ENCODE measurements at regions not wholly inside any gene's neighbourhood (a gene's known extent, or its start where the extent isn't known, plus 50 kb on each side); places are given as distances from the start of the nearest gene placed in this dataset.

DNA sequence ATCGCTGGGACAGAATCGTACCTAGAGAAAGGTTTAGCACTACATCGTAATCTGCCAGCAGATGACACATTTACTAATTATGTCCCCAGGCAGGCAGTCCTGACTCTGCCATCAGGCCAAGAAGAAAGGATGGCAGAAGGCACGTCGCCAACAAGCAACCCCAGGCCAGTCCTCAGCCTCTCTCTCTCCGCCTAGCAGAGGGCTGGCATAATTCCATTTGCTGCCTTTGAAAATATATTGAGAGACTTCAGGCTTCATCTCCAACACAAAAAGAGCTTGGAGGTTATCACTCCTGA lies 1517.0 kb downstream of the TBC1D22A start:
- DNase-seq (ENCODE audit: low read depth in 2 of 3, low spot score in 2 of 3): no peak

DNA sequence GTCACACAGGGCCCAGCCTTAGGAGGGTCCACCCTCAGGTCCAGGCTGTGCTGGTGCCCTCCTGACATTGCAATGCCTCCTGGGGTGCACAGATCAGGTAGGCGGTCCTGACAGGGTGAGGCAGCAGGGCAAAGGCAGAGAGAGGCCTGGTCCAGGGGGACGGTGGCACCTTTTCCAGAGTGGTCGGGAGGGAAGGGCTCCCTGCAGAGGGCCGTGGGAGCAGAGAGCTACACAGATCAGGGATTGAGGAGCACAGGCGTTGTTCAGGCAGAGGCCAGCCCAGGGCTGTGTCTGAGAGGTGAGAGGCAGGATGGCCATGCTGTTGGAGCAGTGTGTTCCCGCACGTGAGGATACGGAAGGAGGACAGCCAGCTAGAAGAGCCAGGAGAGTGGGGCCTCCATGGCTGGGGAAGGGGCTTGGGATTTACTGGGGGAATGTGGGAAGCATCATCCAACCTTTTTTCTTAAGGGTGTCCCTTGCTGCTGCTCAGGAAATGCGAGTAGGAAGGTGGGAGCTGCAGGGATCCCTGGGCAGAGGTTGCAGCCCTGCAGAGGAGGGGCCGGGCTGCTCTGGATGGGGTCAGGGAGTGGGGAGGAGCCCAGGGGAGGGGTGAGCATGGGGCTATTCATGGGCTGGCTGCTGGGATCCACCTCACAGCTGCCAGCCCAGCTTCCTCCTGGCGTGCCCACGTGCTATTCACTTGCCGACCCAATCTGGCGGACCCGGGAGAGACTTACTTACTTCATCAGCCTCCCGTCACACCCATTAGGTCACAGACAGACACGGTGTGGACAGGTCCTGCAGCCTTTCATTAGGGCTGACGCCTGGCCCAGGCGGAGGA lies 1516.4 kb downstream of the TBC1D22A start:
- no peak for DNase-seq (ENCODE audit: low read depth in 2 of 3, low spot score in 2 of 3)

DNA sequence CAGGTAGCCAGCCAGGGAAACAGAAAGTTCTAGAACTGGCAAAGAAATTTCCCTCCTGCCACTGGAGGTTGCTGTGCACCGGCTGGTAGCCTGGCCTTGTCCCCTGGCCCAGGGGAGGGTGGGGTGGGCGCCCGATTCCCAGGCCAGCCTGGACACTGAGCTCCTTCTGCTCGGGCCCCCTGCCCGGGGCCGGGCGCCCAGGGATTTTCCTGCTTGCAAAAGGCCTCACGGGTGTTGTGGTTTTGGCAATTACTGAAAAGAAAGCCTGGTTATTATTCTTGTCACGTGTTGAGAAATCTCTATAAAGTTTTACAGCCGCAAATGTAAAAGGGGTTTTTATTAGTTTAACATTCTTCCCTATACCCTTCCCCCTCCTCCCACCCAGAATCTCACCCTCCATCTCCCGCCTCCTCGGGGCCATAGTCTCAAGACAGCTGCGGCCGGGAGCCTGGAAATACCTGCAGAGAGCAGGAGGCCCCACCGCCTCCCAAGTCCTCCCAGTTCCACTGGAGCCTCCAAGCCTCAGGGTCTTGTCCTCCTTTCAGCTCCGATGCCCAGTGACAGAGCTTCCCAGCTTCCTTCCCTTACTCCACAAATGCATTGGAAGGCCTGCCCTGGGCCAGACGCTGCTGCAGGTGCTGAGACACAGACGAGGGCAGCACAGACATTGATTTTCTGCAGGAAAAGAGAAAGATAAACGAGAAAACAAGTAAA lies 1515.6 kb downstream of the TBC1D22A start:
- DNase-seq (ENCODE audit: low read depth in 2 of 3, low spot score in 2 of 3): no peak

DNA sequence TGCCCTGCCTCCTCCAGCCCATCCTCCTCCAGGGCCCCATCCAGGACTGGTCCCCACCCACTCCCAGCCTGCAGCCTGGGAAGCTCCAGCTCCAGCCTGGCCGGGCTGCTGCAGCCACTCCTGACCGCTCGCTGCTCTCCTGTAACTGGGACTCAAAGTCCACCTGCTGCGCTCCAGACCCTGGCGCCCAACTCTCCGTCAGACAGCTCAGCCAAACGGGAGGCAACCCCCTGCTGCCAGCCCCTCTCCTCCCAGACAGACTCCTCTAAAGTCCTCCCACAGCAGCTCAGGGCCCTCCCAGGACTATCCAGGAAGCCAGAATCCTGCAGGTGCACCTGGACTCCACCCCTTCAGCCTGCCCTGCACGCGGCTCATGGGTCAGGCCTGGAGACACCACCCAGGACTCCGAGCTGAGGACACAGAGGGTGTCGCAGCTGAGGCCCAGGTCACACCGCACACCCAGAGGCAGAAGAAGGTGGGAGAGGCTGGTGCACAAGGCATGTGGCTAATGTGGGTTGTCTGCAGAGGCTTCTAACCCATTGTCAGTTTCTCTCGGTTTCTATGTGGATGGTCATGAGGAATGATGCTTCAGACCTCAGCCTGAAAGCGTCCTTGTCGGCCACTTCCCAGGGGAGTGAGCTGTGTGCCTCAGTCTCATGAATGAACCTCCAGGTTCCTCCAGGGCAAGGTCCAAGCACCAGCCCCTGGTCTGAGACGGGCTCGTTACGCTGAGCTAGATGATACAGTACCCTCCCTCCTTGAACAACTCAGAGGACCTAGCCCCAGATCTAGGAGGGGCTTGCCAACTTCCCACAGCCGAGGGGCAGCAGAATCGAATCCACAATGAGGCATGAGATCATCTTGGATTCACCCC lies 1514.8 kb downstream of the TBC1D22A start:
- DNase-seq (ENCODE audit: low read depth in 2 of 3, low spot score in 2 of 3): no peak

DNA sequence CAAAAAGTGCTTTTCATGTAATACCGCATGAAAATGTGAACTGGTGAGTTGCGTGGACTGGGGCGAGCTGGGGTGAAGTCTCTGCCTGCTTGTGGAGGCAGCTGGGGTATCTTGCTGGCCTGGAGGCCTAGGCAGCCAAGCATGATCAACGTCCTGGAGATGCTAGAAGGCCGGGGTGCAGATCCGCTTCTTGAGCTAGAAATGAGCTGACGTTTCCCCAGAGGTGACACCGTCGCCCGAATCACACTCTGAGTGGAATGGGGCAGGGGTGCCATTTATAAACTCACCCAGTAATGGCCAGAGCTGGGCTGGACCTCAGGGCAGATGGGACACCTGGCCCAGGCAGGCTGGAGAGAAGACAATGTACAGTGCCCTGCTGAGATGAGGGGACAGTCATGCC lies 1513.0 kb downstream of the TBC1D22A start:
- DNase-seq (ENCODE audit: low read depth in 2 of 3, low spot score in 2 of 3): no peak

DNA sequence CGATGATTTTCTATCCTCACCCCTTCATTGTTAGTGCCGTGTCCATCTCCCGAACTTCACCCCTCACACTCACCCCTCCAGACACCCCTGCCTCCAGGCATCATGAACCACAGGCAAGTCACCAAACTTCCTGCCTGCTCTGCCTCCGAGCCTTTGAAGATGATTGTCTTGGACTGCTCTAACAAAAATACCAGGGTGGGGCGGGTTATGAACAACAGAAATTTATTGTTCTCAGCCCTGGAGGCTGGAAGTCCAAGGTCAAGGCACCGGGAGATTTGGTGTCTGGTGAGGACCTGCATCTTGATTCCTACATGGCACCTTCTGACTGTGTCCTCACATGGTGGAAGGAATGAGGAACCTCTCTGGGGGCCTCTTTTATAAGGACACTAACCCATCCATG lies 1508.3 kb downstream of the TBC1D22A start:
- DNase-seq (ENCODE audit: low read depth in 2 of 3, low spot score in 2 of 3): no peak

DNA sequence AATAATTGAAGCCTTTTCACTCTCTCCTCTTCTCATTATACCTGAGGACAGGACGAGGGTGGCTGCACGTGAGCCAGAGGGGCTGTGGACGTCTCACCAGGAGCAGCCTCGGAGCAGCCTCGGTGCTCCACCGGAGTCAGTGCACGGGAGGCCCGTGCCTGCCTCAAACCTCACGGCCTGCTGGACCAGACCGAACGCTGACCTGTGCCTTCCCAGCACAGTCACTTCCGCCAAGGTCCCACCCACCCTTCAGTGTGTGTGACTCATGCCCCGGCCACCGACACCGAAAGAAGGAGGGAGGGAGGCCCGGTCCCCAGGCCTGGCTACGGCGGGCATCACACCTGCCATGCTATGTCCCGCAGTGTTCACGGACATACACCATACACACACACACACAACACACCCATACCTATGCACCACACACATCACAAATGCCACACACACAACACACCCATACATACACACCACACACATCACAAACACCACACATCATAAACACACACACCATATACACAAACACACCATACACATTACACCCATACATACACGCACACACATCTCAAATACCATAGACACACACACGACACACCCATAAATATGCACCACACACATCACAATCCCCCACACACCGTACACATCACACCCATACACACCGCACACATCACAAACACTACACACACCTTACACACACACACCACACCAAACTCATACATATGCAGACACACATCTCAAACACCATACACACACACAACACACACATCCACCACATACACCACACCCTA lies 1506.5 kb downstream of the TBC1D22A start:
- no peak for DNase-seq (ENCODE audit: low read depth in 2 of 3, low spot score in 2 of 3)

DNA sequence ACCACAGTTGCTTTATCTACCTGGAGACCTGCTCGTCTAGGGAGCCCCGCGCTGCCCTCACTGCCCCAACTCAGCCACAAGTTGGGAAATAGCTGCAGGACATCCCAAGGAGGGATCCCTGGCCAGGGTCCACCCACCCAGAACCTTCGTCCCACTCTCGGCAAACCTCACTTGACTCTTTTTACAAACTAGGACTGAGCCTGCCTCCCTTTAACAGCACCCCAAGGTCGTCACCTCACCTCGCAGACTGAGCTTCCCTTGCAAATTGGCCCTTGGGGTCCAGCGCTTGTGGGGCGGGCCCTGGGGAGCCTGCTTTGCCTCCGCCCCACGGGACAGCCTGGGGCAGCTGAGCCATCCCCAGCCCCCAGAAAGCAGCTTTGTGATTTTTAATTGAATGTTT lies 1505.8 kb downstream of the TBC1D22A start:
- no peak for DNase-seq (ENCODE audit: low read depth in 2 of 3, low spot score in 2 of 3)

DNA sequence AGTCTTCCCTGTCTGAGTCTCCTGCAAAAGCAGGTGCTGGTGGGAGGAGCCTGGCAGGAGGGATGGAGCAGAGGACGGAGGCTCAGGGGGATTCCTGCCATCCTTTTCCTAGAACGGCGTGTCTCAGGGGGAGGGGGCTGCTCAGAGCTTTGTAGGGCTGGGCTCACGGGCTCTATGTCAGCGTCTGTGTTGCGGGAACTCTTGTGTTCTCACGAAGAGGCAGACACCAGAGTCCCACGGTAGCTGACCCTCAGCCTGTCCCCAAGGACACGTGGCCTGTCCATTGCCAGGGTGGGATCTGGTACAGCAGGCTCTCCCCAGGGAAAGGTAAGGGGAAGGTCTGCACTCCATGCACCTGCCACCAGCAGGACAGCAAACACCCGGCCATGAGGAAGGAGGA lies 1505.2 kb downstream of the TBC1D22A start:
- no peak for DNase-seq (ENCODE audit: low read depth in 2 of 3, low spot score in 2 of 3)

DNA sequence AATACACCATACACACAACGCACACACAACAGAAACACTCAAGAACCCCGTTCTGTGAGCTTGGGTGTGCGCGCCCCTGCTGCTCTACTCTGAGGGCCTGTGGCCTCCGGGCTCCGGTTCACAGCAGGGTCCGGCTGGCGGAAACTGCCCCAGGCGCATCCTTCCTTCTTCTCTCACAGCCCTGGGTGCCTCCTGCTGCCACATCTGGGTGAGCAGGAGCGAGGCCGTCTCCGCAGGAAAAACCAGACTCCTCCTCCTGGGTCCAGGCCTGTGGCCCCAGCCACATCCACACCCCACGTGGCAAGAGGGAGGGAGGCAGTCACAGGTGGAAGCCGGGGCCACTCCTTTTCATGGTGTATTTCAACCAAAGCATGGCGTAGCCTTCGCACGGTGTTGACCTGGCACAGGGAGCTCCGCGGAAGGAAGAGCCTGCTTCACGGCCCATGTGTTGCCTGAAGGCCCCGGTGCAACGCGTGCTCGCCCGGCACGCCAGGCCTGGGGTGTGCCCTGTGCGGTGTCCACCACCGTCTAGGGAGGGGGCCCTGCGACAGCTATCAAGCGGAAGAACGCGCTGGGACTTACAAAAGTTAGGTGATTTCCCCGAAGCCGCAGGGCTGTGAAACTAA lies 1502.7 kb downstream of the TBC1D22A start:
- no peak for DNase-seq (ENCODE audit: low read depth in 2 of 3, low spot score in 2 of 3)

DNA sequence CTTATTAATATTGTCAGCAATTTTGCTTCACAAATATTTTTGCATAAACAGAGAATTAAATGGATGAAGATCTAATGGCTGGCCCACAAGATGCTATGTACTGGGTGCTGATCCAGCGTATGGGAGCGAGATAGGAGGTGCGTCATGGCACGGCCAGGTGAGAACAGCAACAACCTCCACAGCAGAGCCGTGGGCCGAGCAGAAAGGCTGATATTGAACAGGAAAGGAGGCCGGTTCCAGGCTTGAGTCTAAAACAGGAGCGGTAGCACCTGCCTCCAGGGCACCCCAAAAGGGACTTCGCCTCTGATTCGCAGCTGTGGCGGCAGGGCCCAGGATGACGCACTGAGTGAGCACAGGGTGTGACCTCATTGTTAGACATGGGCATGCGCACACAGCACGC lies 1502.1 kb downstream of the TBC1D22A start:
- DNase-seq (ENCODE audit: low read depth in 2 of 3, low spot score in 2 of 3): no peak

DNA sequence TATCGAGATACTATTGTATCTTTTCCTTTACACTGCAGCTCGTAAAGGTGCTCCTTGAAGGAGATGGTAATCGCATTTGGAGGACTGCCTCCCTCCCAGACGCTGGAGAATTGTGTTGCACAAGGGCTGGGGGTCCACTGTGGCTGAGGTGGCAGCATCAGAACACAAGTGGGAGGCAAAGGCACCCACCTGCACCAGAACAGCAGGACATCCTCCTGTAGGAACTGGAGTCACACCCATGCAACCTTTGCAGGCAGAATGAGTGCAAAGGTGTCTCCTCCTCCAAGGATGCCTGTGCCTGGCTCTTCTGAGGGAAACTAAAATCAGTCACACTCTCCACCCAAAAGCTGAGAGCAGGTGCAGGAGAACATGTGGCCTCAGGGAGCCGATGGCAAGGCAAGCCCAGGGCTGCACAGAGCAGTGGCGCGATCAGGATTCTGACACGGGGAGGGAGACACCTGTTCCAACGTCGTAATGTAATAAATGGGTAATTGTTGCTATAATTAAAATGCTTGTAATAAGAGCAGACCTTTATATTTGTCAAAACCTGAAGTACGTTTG lies 1501.4 kb downstream of the TBC1D22A start:
- no peak for DNase-seq (ENCODE audit: low read depth in 2 of 3, low spot score in 2 of 3)

DNA sequence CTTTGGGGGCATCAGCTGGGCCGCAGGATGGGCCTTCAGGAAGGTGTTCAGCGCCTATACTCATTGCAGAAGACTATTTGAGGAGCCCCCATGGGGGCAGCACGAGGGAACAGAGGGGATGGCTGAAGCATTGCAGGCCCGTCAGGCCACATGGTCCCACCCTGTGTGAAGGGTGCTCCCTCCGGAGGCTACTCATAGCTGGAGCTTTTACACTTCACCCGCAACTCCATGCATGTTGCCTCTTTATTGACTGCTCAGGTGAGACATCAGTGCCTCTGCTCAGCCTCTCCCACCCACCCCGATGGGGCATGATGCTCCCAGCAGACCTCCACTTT lies 1500.9 kb downstream of the TBC1D22A start:
- DNase-seq (ENCODE audit: low read depth in 2 of 3, low spot score in 2 of 3): no peak

DNA sequence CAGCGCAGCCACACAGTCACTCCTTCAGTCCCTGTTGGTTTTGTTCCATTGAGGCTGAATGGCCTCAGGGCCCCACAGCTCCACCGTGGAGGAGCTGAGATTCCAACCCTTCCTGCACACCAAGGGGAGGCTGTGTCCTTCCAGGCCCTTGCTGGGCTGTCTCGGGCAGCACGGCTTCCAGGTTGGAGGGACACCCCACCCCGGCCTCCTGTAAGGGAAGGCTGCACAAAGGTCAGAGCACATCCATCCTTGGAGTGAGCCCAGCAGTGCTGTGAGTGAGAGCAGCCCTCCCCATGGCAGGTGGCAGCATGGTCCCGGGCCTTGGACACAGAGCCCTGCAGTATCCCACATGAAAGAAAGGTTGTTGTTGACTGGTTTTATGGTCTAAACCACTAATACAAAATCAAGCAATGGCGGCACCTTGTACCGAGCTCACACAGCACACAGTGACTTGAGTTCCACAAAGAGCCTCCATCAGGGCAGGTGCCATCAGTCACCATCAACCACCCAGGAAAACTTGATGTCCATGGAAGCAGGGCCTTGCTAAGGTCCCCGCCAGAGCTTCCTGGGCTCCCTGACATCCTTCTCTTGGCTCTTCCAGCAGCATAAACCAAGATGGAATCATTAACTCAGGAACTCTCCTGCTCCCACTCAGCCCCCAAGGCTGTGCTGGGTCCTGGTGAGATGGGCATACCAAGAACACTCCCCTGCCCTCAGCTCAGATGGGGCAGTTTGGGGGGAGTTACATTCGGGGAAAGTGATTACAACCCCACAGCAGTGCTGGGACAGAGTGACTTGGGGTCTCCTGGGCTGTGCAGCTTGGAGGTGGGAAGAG lies 1500.4 kb downstream of the TBC1D22A start:
- DNase-seq (ENCODE audit: low read depth in 2 of 3, low spot score in 2 of 3): no peak

DNA sequence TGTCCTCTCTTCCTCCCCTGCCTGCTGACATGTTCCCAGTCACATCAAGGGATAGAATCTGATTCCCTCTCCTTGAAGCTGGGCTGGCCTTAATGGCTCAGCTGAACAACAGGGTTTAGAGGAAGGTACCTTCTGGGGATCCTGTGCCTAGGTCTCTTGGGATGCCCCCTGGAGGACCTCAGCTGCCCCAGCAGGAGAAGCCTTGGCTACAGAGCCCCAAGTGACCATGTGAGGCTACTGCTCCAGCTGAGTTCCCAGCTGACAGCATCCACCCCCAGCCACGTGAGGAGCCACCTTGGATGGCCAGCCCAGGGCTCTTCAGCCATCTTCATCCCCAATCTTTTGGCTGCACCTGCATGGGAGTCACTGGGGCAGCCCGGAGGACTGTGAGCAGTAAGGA lies 1499.3 kb downstream of the TBC1D22A start:
- DNase-seq (ENCODE audit: low read depth in 2 of 3, low spot score in 2 of 3): no peak

DNA sequence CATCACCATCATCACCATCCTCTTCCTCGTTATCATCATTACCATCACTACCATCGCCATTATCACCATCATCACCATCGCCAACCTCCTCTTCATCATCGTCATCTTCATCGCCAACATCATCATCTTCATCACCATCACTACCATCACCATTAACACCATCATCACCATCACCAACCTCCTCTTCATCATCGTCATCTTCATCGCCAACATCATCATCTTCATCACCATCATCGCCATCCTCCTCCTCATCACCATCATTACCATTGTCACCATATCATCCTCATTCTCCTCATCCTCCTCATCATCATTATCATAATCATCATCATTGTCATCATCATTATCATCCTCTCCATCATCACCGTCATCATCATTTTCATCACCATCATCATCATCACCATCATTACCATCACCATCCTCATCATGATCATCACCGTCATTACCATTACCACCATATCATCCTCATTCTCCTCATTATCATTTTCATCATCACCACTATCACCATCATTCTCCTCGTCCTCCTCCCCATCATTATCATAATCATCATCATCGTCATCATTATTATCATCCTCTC lies 1498.7 kb downstream of the TBC1D22A start:
- DNase-seq (ENCODE audit: low read depth in 2 of 3, low spot score in 2 of 3): no peak

DNA sequence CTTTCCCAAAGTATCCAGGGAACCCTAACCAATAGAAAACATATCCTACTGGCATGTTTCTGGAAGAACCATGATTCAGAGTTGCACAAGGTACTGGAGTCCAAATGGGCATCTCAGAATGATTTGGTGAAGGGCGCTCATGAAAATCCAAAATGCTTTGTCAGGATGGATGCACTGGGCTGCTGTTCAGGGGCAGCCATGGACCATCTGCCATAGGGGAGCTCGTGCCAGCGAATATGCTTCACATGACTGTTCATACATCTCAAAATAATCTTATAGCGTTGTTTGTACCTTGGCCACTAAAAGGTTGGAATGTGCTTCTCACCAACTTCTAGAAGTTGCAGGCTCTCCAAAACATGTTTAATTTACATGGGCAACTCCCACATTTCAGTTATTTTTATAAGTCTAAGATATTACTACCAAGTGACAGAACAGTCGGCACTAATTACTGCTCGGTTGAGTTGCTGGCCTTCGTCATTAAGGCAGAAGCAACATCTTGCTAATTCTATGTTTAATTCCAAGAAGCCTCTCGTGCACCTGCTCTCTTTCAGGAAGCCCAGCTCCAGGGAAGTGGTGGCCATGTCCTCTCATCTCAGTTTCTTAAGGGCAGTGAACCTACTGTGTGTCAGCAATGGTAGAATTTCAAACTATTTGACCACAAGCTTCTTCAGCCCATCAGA lies 1497.7 kb downstream of the TBC1D22A start:
- no peak for DNase-seq (ENCODE audit: low read depth in 2 of 3, low spot score in 2 of 3)

DNA sequence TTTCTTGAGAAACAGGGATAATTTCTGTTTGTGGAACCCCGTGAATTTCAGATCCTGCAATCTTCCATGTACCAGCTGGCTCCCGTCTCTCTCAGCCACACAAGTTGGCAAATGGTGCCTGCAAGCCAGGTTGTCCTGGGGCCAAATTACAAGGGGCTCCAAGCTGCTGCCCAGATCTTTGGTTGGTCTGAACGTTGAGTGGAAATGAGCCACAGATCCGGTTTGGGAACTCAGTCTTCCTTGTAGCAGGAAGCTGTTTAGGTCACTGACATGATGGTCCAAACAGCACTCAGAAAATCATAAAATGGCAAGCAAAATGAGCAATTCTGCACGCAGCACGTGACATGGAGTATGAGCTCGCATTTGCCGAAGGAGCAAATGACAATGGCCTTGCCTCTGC lies 1496.4 kb downstream of the TBC1D22A start:
- no peak for DNase-seq (ENCODE audit: low read depth in 2 of 3, low spot score in 2 of 3)

Measured in activated CD8-positive, alpha-beta memory T cell treated with anti-CD3 and anti-CD28 coated beads for 48 hours (primary cell).